ENCODE measurements at regions not wholly inside any gene's neighbourhood (a gene's known extent, or its start where the extent isn't known, plus 50 kb on each side); places are given as distances from the start of the nearest gene placed in this dataset.

- TF ChIP-seq POU6F1 (CRISPR knock-in tag; IDR thresholded peaks at IDR 0.05; ENCODE audit: borderline replicate concordance, low read depth) (no peak), TSHZ2 (CRISPR knock-in tag; IDR thresholded peaks at IDR 0.05) (no peak), CREB5 (CRISPR knock-in tag; IDR thresholded peaks at IDR 0.05; ENCODE audit: low read depth) (no peak), RARB (CRISPR knock-in tag; IDR thresholded peaks at IDR 0.05) (no peak), TCF4 (CRISPR knock-in tag; IDR thresholded peaks at IDR 0.05; ENCODE audit: borderline replicate concordance) (no peak)
Observed at GRCh38 chr7:1300636-1301035, 68.0 kb downstream of the UNCX start (continued).

- ATAC-seq = no peak
- TF ChIP-seq BACH2 (CRISPR knock-in tag; IDR thresholded peaks at IDR 0.05; ENCODE audit: borderline replicate concordance) = no peak
- TF ChIP-seq OSR1 (CRISPR knock-in tag; IDR thresholded peaks at IDR 0.05) = no peak
- TF ChIP-seq PATZ1 (CRISPR knock-in tag; IDR thresholded peaks at IDR 0.05; ENCODE audit: borderline replicate concordance) = no peak
- no peak for TF ChIP-seq ZNF70 (CRISPR knock-in tag; IDR thresholded peaks at IDR 0.05)
- no peak for TF ChIP-seq PPARA (CRISPR knock-in tag; IDR thresholded peaks at IDR 0.05; ENCODE audit: borderline replicate concordance)
- TF ChIP-seq ISL1 (CRISPR knock-in tag; IDR thresholded peaks at IDR 0.05) = no peak
- no peak for TF ChIP-seq TOX (CRISPR knock-in tag; IDR thresholded peaks at IDR 0.05; ENCODE audit: borderline replicate concordance)
- TF ChIP-seq SNAI2 (CRISPR knock-in tag; IDR thresholded peaks at IDR 0.05) = no peak
- no peak for TF ChIP-seq CSRNP3 (CRISPR knock-in tag; IDR thresholded peaks at IDR 0.05)
- TF ChIP-seq TSHZ2 (CRISPR knock-in tag; IDR thresholded peaks at IDR 0.05) = no peak
- TF ChIP-seq ARNTL (CRISPR knock-in tag; IDR thresholded peaks at IDR 0.05; ENCODE audit: borderline replicate concordance, low read depth) = no peak
- TF ChIP-seq ZFP30 (CRISPR knock-in tag; IDR thresholded peaks at IDR 0.05) = no peak
- TF ChIP-seq ESRRG (CRISPR knock-in tag; IDR thresholded peaks at IDR 0.05) = no peak
- TF ChIP-seq CREB5 (CRISPR knock-in tag; IDR thresholded peaks at IDR 0.05; ENCODE audit: low read depth) = no peak
Observed at GRCh38 chr7:1301054-1301881, 68.6 kb downstream of the UNCX start.

All from SK-N-SH treated with all-trans-retinoic acid at 6 μM for 48 hours (cell line).